ENCODE measurements at regions not wholly inside any gene's neighbourhood (a gene's known extent, or its start where the extent isn't known, plus 50 kb on each side); places are given as distances from the start of the nearest gene placed in this dataset.

DNA sequence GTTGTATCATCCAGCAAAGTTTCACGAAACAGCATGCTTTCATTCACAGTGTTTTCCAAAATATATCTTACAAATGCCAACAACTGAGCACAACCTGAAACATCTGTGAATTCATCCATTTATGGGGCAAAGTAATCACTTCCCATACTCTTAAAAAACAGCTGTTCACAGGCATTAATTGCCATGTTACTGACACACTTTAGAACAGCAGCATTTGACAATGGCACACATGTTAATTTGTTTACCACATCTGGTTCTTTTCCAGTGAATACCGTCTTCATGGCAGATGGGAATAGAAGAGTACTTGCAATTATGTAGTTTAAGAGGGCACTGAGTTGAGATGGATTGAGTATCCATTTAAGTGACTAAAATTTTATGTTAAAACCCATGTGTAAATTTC is 347.4 kb upstream of the LRP1B start:
- intact Hi-C loops (cut with micrococcal nuclease), result no loop called here

DNA sequence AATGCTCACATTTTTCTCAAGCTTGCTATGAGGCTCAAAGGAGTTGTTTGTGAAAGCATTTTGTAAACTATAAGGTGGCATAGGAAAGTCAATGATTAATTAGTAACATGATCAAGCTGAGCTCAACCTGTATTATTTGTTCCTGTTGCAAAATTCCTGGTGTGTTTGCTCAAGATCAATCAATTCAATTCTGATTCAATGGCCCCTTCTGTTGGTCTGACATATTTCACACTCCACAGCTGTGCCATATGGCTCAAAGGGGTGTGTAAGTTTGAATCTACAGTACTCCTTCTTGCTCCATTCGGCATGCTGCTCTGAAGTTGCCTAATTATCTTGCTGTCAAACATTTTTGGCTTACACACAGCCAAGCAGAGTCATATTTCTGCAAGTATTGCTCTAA is 341.6 kb upstream of the LRP1B start:
- DNase-seq, result no peak
- Histone ChIP-seq H3K4me1 (no peaks in the 10 kb centered on the region), H3K27me3 (ENCODE audit: low read depth) (no peaks in the 10 kb centered on the region), H3K4me3 (no peak overlapping the region), H3K9me3 (replicated peaks) (peaks cover 7% of the 10 kb centered on the region), H3K27ac (replicated peaks) (no peak overlapping the region), H3K36me3 (no peaks in the 10 kb centered on the region)
- intact Hi-C loops (cut with micrococcal nuclease), result no loop called here
- TF ChIP-seq, protein P1, sequence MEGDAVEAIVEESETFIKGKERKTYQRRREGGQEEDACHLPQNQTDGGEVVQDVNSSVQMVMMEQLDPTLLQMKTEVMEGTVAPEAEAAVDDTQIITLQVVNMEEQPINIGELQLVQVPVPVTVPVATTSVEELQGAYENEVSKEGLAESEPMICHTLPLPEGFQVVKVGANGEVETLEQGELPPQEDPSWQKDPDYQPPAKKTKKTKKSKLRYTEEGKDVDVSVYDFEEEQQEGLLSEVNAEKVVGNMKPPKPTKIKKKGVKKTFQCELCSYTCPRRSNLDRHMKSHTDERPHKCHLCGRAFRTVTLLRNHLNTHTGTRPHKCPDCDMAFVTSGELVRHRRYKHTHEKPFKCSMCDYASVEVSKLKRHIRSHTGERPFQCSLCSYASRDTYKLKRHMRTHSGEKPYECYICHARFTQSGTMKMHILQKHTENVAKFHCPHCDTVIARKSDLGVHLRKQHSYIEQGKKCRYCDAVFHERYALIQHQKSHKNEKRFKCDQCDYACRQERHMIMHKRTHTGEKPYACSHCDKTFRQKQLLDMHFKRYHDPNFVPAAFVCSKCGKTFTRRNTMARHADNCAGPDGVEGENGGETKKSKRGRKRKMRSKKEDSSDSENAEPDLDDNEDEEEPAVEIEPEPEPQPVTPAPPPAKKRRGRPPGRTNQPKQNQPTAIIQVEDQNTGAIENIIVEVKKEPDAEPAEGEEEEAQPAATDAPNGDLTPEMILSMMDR (IDR thresholded peaks at IDR 0.05; ENCODE audit: borderline replicate concordance), result no peak

More for the DNA sequence above, 347.4 kb upstream of the LRP1B start:
- TF ChIP-seq, protein P1 (IDR thresholded peaks at IDR 0.05; ENCODE audit: borderline replicate concordance), result no peak
- H3K4me1 ChIP-seq, result no peaks in the 10 kb centered on the region
- peaks cover 7% of the 10 kb centered on the region for H3K9me3 ChIP-seq (replicated peaks)
- no peak overlapping the region for H3K4me3 ChIP-seq
- no peak overlapping the region for H3K27ac ChIP-seq (replicated peaks)
- H3K36me3 ChIP-seq, result no peaks in the 10 kb centered on the region
- H3K27me3 ChIP-seq (ENCODE audit: low read depth), result no peaks in the 10 kb centered on the region
- no peak for DNase-seq

DNA sequence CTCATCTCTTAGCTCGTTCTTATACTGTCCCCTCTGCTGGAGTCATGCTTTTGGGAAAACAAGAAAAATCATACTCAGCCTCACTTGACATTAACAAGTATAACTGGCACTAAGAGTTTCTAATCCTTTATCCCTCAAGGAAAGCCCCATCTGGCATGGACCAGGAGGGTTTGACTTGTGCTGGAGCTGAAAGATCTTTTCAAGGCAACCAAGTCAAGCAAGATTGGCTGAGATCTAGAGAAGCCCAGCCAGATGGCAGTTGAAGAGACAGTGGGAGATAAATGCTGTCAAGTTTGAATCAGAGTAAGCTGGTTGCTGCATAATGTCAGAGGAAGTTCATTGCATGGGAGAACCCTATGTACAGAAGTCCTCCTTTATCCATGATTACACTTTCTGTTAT is 336.5 kb upstream of the LRP1B start:
- no peak for DNase-seq

DNA sequence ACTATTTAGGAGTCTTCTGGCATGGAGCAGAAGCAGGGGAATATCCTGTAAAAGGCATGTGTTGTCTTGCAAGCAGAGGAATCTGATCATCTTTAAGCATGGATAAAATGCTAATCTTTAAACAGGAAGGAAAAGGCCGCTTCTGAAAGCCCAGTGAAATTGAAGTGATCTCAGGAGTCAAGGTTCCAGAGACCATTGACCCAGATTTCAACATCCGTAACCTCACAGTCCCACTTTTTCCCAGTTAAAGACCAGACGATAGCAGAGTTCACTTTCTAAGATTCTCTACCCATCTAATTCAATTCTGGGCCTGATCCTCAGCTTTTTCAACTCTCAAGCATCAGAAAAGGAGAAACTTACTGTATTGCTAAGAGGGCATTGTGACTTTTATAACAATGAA is 332.2 kb upstream of the LRP1B start:
- intact Hi-C loops (cut with micrococcal nuclease), result no loop called here
- no peak overlapping the region for H3K27ac ChIP-seq (replicated peaks)
- TF ChIP-seq, protein P1 (IDR thresholded peaks at IDR 0.05; ENCODE audit: borderline replicate concordance), result no peak
- no peaks in the 10 kb centered on the region for H3K4me1 ChIP-seq
- H3K36me3 ChIP-seq, result no peaks in the 10 kb centered on the region
- DNase-seq, result no peak
- H3K9me3 ChIP-seq (replicated peaks), result no peaks in the 10 kb centered on the region
- H3K27me3 ChIP-seq (ENCODE audit: low read depth), result no peaks in the 10 kb centered on the region
- no peak overlapping the region for H3K4me3 ChIP-seq

More for the DNA sequence above, 336.5 kb upstream of the LRP1B start:
- no peaks in the 10 kb centered on the region for H3K4me1 ChIP-seq
- TF ChIP-seq, protein P1 (IDR thresholded peaks at IDR 0.05; ENCODE audit: borderline replicate concordance), result no peak
- H3K36me3 ChIP-seq, result no peaks in the 10 kb centered on the region
- intact Hi-C loops (cut with micrococcal nuclease), result no loop called here
- H3K4me3 ChIP-seq, result no peak overlapping the region
- no peaks in the 10 kb centered on the region for H3K27me3 ChIP-seq (ENCODE audit: low read depth)
- H3K27ac ChIP-seq (replicated peaks), result no peak overlapping the region
- H3K9me3 ChIP-seq (replicated peaks), result no peaks in the 10 kb centered on the region

DNA sequence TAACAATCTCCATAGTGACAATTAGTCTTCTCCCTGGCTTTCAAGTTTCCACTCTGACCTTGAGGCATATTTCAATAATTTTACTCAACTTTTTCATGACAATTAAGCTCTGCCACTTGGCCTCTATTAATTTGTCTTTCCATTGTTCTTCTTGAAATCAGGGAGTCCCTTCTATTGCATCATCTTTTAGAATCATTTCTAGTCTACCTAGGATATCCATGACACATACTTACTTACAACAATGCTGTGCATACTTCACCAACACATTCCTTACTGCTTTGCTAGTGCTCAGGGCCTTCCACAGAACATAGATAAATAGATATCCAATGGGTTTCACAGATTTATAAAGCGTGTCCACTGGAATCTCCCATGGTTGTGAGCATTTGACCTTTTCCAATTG is 331.5 kb upstream of the LRP1B start:
- Histone ChIP-seq H3K9me3 (replicated peaks) (no peaks in the 10 kb centered on the region), H3K27me3 (ENCODE audit: low read depth) (no peaks in the 10 kb centered on the region), H3K27ac (replicated peaks) (no peak overlapping the region), H3K4me1 (no peaks in the 10 kb centered on the region), H3K4me3 (no peak overlapping the region), H3K36me3 (no peaks in the 10 kb centered on the region)
- no peak for DNase-seq
- intact Hi-C loops (cut with micrococcal nuclease), result no loop called here
- TF ChIP-seq, protein P1 (IDR thresholded peaks at IDR 0.05; ENCODE audit: borderline replicate concordance), result no peak

All from left ventricle myocardium inferior (tissue), 1 donor.